Neuron (in vitro differentiated cells): ENCODE measurements at regions not wholly inside any gene's neighbourhood (a gene's known extent, or its start where the extent isn't known, plus 50 kb on each side); places are given as distances from the start of the nearest gene placed in this dataset.

Experiments used
- H2AFZ ChIP-seq: one replicate; pipeline ENCODE4 v1.6.1; 2013; ENCODE audit warnings: low read depth, mild to moderate bottlenecking, inconsistent platforms, low read length, moderate library complexity
- H3K27me3 ChIP-seq: one replicate; pipeline ENCODE4 v1.6.1; 2013; ENCODE audit warnings: low read length; ENCODE audit not compliant: insufficient read depth
- H3K36me3 ChIP-seq: one replicate; pipeline ENCODE4 v1.6.1; 2013; ENCODE audit warnings: low read length; ENCODE audit not compliant: insufficient read depth
- H3K4me1 ChIP-seq: one replicate; pipeline ENCODE4 v1.6.1; 2013; ENCODE audit warnings: low read length; ENCODE audit not compliant: insufficient read depth
- H3K4me3 ChIP-seq: 2 replicates; pipeline ENCODE4 v1.5.1; 2013; ENCODE audit warnings: mild to moderate bottlenecking, low read length, moderate library complexity
- H3K9me3 ChIP-seq: one replicate; pipeline ENCODE4 v1.6.1; 2013; ENCODE audit warnings: low read length

DNA sequence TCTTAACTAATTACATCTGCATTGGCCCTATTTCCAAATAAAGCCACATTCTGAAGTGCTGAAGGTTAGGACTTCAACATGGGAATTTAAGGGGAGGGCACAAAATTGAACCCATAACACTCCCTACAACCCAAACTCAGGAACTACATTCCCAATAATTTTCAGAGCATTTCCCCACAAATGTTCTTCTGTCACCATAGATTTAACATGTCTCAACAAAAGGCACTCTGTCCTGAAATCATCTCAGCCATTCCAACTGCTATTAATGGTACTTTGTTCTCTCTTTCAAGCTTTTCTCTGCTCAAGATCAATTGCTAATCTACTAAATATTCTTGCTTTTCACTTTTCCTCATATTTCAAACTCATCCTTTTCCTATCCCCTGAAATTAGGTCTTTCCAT is 74.0 kb upstream of the SOX1 start:
- Histone ChIP-seq H3K36me3 (no peaks in the 10 kb centered on the region), H3K27me3 (peaks cover 4% of the 10 kb centered on the region), H3K4me3 (no peak overlapping the region), H3K4me1 (no peaks in the 10 kb centered on the region), H3K9me3 (peaks cover 11% of the 10 kb centered on the region), H2AFZ (no peak overlapping the region)

DNA sequence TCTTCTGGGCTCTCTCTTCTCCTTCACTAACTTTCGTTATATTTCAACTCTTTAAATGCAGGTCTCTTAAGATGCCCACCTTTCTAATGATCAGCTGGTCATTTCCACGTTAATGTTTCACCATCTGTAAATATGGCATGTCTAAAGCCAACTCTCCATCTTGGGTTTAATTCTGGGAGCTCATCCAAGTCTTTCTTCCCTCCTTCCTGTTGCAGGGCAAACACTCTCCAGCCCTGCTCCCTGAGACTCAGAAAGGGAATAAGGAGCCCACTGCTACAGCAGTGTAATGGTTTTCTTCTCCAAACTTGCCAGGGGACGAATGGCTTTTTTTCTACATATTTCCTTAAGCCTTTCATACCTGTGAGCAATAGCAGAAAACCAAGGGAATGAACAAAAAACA is 73.3 kb upstream of the SOX1 start:
- H3K9me3 ChIP-seq = peaks cover 11% of the 10 kb centered on the region
- peaks cover 4% of the 10 kb centered on the region for H3K27me3 ChIP-seq
- no peak overlapping the region for H2AFZ ChIP-seq
- no peaks in the 10 kb centered on the region for H3K36me3 ChIP-seq
- no peak overlapping the region for H3K4me3 ChIP-seq
- no peaks in the 10 kb centered on the region for H3K4me1 ChIP-seq

DNA sequence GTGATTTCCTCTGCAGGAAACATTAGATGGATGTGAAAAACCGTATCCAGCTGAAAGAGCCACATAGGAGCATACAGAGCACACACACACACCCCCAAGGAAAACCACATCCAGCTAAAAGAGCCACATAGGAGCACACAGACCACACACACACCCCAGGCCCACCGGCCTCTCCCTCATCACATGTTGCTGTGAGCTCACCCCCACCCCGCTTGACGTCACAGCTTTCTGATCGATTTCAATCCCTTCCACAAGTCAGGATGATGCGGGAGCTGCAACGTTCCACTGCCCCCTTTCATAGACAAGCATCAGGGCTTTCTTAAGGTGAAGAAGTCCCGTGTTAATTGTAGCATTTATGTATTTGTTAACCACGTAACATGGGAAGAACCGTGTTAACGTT is 72.4 kb upstream of the SOX1 start:
- no peak overlapping the region for H3K4me3 ChIP-seq
- no peaks in the 10 kb centered on the region for H3K36me3 ChIP-seq
- no peaks in the 10 kb centered on the region for H3K4me1 ChIP-seq
- H3K9me3 ChIP-seq = peaks cover 9% of the 10 kb centered on the region
- peaks cover 4% of the 10 kb centered on the region for H3K27me3 ChIP-seq
- H2AFZ ChIP-seq = no peak overlapping the region

DNA sequence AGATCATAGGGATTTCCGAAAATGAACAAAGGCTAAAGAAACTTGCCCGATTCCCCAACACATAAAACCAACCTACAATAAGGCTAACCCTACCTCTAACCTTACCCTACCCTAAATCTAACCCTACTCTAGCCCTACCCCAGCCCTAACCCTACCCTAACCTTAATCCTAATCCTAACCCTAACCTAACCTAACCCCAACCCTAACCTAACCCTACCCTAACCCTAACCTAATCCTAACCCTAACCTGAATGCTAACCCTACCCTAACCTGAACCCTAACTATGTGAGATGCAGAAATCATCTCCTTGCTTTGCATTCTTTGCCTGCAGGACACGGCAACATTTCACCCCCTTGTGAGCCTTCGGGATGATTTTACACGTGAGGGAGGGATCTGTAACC is 67.6 kb upstream of the SOX1 start:
- Histone ChIP-seq H3K36me3 (no peaks in the 10 kb centered on the region), H3K4me1 (no peaks in the 10 kb centered on the region), H3K9me3 (no peaks in the 10 kb centered on the region), H3K4me3 (no peak overlapping the region), H2AFZ (no peak overlapping the region), H3K27me3 (no peaks in the 10 kb centered on the region)

DNA sequence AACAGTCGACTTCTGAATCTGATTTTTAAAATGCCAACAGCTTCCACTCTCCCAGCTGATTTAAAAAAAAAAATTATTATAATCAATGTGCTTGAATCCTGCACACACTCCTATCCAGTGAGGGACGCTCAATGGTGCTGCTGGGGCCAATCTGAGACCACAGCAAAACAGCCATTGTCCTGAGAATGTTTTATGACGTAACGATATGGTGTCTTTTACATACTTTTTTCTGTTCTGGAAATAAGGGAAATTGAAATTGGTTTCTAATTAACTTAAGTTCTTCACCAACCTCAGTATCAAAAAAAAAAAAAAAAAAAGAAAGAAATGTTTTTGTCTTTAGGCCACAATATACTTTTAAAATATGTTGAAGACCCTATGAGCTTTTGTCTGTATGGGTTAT is 66.1 kb upstream of the SOX1 start:
- Histone ChIP-seq H3K4me3 (no peak overlapping the region), H3K36me3 (no peaks in the 10 kb centered on the region), H2AFZ (no peak overlapping the region), H3K4me1 (no peaks in the 10 kb centered on the region), H3K9me3 (peaks cover 2% of the 10 kb centered on the region), H3K27me3 (no peaks in the 10 kb centered on the region)

DNA sequence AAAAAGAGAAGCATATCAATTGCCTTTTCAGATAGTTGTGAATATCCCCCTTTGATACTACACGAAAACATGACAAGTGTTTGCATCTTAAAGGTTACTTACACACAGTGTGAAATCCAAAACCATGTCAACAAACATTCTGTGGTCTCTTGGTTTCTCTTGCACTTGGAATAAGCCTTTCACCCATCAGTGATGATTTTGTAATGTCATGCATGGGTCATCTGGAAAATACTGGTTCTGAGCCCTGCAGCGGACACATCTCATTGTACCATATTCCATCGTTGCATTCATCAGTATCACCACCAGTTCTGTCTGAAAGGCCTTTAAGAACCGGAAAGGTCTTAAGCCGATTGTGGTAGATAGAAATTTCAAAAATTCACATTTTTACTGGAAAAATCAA is 65.4 kb upstream of the SOX1 start:
- no peaks in the 10 kb centered on the region for H3K4me1 ChIP-seq
- peaks cover 6% of the 10 kb centered on the region for H3K9me3 ChIP-seq
- H3K27me3 ChIP-seq = no peaks in the 10 kb centered on the region
- no peak overlapping the region for H2AFZ ChIP-seq
- H3K36me3 ChIP-seq = no peaks in the 10 kb centered on the region
- H3K4me3 ChIP-seq = no peak overlapping the region

DNA sequence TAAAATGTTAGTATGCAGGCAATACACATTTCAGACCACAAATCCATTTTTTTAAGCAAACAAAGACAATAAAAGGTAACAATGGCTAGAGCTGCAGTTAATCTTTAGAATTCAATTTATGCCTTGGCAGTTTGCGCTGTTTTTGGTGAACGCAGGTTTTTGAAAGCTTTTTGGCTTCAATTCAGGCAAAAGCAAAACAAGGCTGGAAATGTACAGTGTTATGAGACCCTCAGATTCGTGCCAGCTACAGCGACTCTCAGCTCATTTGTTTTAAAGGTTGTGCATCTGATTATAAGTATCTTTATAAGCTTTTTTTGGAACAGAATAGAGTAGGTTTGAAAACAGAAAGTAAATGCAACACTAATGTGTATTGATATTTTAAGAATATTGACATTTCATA is 63.6 kb upstream of the SOX1 start:
- Histone ChIP-seq H3K27me3 (no peaks in the 10 kb centered on the region), H3K4me3 (no peak overlapping the region), H3K9me3 (peaks cover 10% of the 10 kb centered on the region), H2AFZ (no peak overlapping the region), H3K4me1 (no peaks in the 10 kb centered on the region), H3K36me3 (no peaks in the 10 kb centered on the region)

DNA sequence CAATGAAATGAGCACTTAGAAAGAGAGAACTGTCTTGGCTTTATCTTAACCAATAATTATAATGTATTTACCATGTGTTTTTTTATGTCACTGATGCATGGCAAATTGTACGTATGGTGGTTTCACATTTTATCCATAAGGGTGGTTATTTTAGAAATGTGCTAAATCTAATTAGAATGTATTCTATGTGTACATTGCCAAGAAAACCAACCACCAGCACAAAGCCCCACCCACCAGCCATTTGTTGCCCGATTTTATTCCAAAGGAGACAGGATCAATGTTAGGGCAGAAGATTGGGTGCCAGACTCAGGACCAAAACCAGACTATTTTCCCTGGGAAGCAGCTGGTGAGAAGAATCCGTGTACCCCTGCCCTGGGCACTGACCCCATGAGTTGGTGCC is 63.0 kb upstream of the SOX1 start:
- Histone ChIP-seq H3K4me1 (no peaks in the 10 kb centered on the region), H3K36me3 (no peaks in the 10 kb centered on the region), H3K9me3 (peaks cover 10% of the 10 kb centered on the region), H3K27me3 (no peaks in the 10 kb centered on the region), H3K4me3 (no peak overlapping the region), H2AFZ (no peak overlapping the region)

DNA sequence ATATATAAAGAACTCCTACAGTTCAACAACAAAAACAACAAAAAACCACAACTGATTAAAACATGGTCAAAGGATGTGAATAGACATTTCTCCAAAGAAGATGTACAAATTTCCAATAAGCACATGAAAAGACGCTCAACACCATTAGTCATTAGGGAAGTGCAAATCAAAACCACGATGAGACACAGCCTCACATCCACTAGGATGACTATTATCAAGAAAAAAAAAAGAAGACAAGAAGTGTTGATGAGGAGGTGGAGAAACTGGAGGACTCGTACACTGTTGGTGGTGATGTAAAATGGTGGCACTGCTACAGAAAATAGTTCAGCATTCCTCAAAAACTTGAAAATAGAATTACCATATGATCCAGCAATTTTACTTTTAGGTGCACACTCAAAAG is 61.0 kb upstream of the SOX1 start:
- no peaks in the 10 kb centered on the region for H3K27me3 ChIP-seq
- H3K9me3 ChIP-seq = peaks cover 12% of the 10 kb centered on the region
- H3K4me3 ChIP-seq = no peak overlapping the region
- no peak overlapping the region for H2AFZ ChIP-seq
- no peaks in the 10 kb centered on the region for H3K4me1 ChIP-seq
- no peaks in the 10 kb centered on the region for H3K36me3 ChIP-seq

DNA sequence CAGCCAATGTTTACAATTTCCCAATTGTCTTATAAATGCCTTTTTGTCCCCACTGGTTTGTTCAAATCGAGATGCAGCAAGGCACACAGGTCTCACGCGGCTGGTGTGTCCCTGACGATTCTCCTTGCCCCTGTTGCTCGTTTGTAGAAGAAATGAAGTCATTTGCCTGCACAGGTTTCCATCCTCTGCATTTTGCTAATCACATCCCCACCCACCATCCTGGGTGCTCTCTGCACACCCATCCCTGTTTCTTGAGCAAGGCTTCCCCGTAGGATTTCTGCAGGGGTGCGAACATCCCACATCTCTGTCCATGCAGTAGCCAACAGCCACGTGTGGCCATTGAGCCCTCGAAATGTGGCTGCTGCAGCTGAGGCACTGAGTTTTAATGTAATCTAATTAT is 59.8 kb upstream of the SOX1 start:
- Histone ChIP-seq H3K36me3 (no peaks in the 10 kb centered on the region), H3K9me3 (peaks cover 12% of the 10 kb centered on the region), H3K4me1 (no peaks in the 10 kb centered on the region), H3K27me3 (no peaks in the 10 kb centered on the region), H2AFZ (no peak overlapping the region), H3K4me3 (no peak overlapping the region)

DNA sequence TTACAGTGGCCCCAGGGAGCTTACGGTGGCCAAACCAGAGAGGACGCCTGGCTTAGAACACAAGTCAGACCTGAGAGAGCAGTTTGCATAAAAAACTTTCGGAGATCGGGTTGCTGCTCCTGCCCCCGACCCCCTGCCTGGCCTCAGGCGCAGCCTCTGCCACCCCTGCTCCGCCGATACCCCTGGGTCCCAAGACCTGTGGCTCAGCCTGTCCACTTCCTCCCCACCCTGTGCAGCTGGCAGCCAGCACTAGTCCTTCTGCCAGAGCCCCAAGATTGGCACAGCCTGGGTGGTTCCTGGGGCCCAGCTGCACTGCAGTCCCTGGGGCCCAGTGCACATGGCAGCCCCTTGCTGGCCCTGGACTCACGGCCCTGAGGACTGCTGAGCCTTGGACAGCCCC is 56.2 kb upstream of the SOX1 start:
- H3K9me3 ChIP-seq = peaks cover 16% of the 10 kb centered on the region
- H3K4me1 ChIP-seq = no peaks in the 10 kb centered on the region
- no peak overlapping the region for H2AFZ ChIP-seq
- H3K36me3 ChIP-seq = no peaks in the 10 kb centered on the region
- no peaks in the 10 kb centered on the region for H3K27me3 ChIP-seq
- H3K4me3 ChIP-seq = no peak overlapping the region

DNA sequence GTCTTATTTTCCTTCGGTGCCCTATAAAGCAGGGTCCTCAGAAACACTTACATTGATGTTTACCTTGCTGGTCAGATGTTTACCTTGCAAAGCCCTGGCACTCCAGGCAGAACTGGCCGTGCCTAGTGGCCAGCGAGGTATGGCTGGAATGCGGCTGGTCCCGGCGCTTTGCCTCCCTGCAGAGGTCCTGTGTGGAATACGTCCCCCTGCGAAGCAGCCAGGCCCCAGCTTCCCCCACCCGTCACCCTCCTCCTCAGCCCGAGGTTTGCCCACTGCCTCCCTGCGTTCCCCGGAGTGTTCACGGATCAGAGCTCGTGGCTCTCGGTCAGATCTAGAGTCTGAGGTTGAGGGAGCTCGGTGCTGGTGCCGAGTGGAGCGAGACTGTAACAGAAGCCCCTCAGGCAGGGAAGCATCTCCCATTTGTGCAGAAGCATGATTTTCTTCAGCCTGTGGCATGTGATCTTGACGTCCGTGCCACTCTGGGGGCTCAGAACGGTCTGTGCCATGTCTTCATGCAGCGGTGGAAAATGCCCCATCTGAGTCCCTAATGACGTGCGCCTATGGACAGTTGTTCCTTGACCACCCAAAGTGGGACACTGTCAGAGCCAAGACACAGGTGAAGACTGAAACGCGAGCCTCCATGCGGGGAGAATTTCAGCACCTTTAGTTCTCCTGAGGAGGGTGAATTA is 54.8 kb upstream of the SOX1 start:
- H3K9me3 ChIP-seq = peaks cover 12% of the 10 kb centered on the region
- no peaks in the 10 kb centered on the region for H3K4me1 ChIP-seq
- H3K27me3 ChIP-seq = no peaks in the 10 kb centered on the region
- H2AFZ ChIP-seq = no peak overlapping the region
- H3K36me3 ChIP-seq = no peaks in the 10 kb centered on the region
- no peak overlapping the region for H3K4me3 ChIP-seq

DNA sequence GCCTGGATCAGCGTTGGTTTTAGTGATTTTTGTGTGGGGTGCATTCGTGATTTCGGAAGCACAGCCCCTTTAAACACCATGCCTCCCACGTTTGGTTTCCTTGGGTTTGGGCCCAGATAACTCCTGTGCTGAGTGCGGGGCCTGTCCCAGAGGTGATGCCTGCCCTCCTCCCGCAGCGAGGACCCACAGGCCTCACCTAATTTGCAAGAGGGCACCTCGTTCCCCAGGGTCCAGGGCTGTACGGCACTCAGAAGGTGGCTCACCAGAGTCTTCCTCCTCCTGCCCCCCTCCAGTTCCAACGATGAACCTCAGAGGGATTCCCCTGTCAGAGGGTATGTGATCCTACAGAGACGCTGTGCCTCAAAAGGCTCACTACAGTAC is 54.3 kb upstream of the SOX1 start:
- no peak overlapping the region for H3K4me3 ChIP-seq
- no peaks in the 10 kb centered on the region for H3K27me3 ChIP-seq
- no peaks in the 10 kb centered on the region for H3K36me3 ChIP-seq
- H3K4me1 ChIP-seq = no peaks in the 10 kb centered on the region
- H2AFZ ChIP-seq = no peak overlapping the region
- H3K9me3 ChIP-seq = peaks cover 8% of the 10 kb centered on the region

DNA sequence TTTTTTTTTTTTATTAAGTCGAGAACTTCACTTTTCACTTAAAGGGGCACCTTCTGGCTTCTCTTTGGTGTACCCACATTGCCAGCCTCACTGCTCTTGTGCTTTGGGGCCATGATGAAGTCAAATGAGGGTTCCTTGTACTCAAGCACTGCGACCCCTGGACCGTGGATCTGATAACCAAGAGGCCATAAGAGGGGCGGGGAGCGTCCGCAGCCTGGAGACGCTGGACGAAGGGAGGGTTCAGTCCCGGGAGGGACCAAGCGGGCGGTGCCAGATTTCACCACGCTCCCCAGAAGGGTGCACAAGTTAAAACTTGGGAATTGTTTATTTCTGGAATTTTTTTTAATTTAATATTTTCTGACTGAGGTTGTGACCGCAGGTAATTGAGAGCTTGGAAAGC is 53.3 kb upstream of the SOX1 start:
- Histone ChIP-seq H2AFZ (no peak overlapping the region), H3K36me3 (no peaks in the 10 kb centered on the region), H3K27me3 (no peaks in the 10 kb centered on the region), H3K9me3 (peaks cover 8% of the 10 kb centered on the region), H3K4me1 (no peaks in the 10 kb centered on the region), H3K4me3 (no peak overlapping the region)
